ENCODE measurements at regions not wholly inside any gene's neighbourhood (a gene's known extent, or its start where the extent isn't known, plus 50 kb on each side); places are given as distances from the start of the nearest gene placed in this dataset.
"Not testable (repeated sequence)": the region's sequence is repeated elsewhere in the genome, so short reads cannot be mapped to it uniquely, and the experiment has no call there.

- Mint-ChIP-seq H3K27ac (no peak overlapping the region), H3K9me3 (no peaks in the 10 kb centered on the region), H3K4me1 (no peaks in the 10 kb centered on the region), H3K4me3 (no peak overlapping the region), H3K27me3 (no peaks in the 10 kb centered on the region), H3K36me3 (ENCODE audit: low read depth) (no peaks in the 10 kb centered on the region)
- no peak for TF ChIP-seq CTCF (IDR thresholded peaks at IDR 0.05)
- no peak for DNase-seq
- CTCF ChIA-PET: no interaction called here
- no peak for ATAC-seq (ENCODE audit: low read depth)
- intact Hi-C loops (cut with micrococcal nuclease): no loop called here
- POLR2A ChIA-PET: no interaction called here
These were observed 402.6 kb upstream of the GBE1 start for GRCh38 chr3:82163907-82164520.

GRCh38 chr3:82157952-82158351 lies 396.5 kb upstream of the GBE1 start:
- H3K36me3 Mint-ChIP-seq (ENCODE audit: low read depth): no peaks in the 10 kb centered on the region
- TF ChIP-seq CTCF (IDR thresholded peaks at IDR 0.05): no peak
- intact Hi-C loops (cut with micrococcal nuclease): no loop called here
- POLR2A ChIA-PET: no interaction called here
- no peaks in the 10 kb centered on the region for H3K27me3 Mint-ChIP-seq
- H3K9me3 Mint-ChIP-seq: peaks cover 4% of the 10 kb centered on the region
- no peak overlapping the region for H3K27ac Mint-ChIP-seq
- CTCF ChIA-PET: no interaction called here
- ATAC-seq (ENCODE audit: low read depth) (no peak), DNase-seq (no peak)
- H3K4me3 Mint-ChIP-seq: no peak overlapping the region
- H3K4me1 Mint-ChIP-seq: no peaks in the 10 kb centered on the region

- H3K36me3 Mint-ChIP-seq (ENCODE audit: low read depth); H3K4me1 Mint-ChIP-seq; ATAC-seq (ENCODE audit: low read depth); DNase-seq; H3K9me3 Mint-ChIP-seq; CTCF ChIA-PET; intact Hi-C loops (cut with micrococcal nuclease); POLR2A ChIA-PET; H3K4me3 Mint-ChIP-seq; H3K27me3 Mint-ChIP-seq; H3K27ac Mint-ChIP-seq: not testable (repeated sequence)
These were observed 392.4 kb upstream of the GBE1 start for GRCh38 chr3:82153892-82154291.

GRCh38 chr3:82145742-82146141 lies 384.3 kb upstream of the GBE1 start:
- DNase-seq (no peak), ATAC-seq (ENCODE audit: low read depth) (no peak)
- Mint-ChIP-seq H3K4me1 (no peaks in the 10 kb centered on the region), H3K4me3 (no peak overlapping the region), H3K9me3 (no peaks in the 10 kb centered on the region), H3K36me3 (ENCODE audit: low read depth) (no peaks in the 10 kb centered on the region), H3K27ac (no peak overlapping the region), H3K27me3 (no peaks in the 10 kb centered on the region)
- intact Hi-C loops (cut with micrococcal nuclease): no loop called here
- TF ChIP-seq CTCF (IDR thresholded peaks at IDR 0.05): no peak
- CTCF ChIA-PET: interaction anchor here (1.9 kb wide), 1 partner anchor 13 kb away, joined by 7 read pairs; no protein-coding TSS in a partner anchor
- POLR2A ChIA-PET: no interaction called here

GRCh38 chr3:82144811-82145210 lies 383.4 kb upstream of the GBE1 start:
- no peak for TF ChIP-seq CTCF (IDR thresholded peaks at IDR 0.05)
- no peaks in the 10 kb centered on the region for H3K4me1 Mint-ChIP-seq
- CTCF ChIA-PET: interaction anchor here (1.9 kb wide), 1 partner anchor 12 kb away, joined by 7 read pairs; no protein-coding TSS in a partner anchor
- intact Hi-C loops (cut with micrococcal nuclease): no loop called here
- H3K36me3 Mint-ChIP-seq (ENCODE audit: low read depth): no peaks in the 10 kb centered on the region
- no peak overlapping the region for H3K27ac Mint-ChIP-seq
- DNase-seq (no peak), ATAC-seq (ENCODE audit: low read depth) (no peak)
- H3K27me3 Mint-ChIP-seq: no peaks in the 10 kb centered on the region
- POLR2A ChIA-PET: no interaction called here
- no peak overlapping the region for H3K4me3 Mint-ChIP-seq
- H3K9me3 Mint-ChIP-seq: no peaks in the 10 kb centered on the region

Measured in activated B cell treated with CpG ODN at 0.5 μM for 24 hours (primary cell).